Liver (tissue), 3 donors: ENCODE measurements at regions not wholly inside any gene's neighbourhood (a gene's known extent, or its start where the extent isn't known, plus 50 kb on each side); places are given as distances from the start of the nearest gene placed in this dataset.

Source experiments
- EGR1 ChIP-seq, 2 donors: IDR thresholded peaks; 2 replicates each; pipeline ENCODE4 v1.6.1; 2016 to 2018; ENCODE audit warnings: antibody characterized with exemption in 2 of 2, low read depth in 2 of 2
- FOXA1 ChIP-seq: IDR thresholded peaks from 2 replicates; pipeline ENCODE4 v1.6.1; 2016; ENCODE audit warnings: antibody characterized with exemption
- GABPA ChIP-seq, 2 donors: IDR thresholded peaks in 1 of 2; conservative IDR thresholded peaks in 1 of 2; 2 replicates each; pipeline ENCODE4 v1.6.1; 2016; ENCODE audit warnings: antibody characterized with exemption in 2 of 2, mild to moderate bottlenecking in 1 of 2, moderate library complexity in 1 of 2
- JUND ChIP-seq, 2 donors: IDR thresholded peaks; 2 replicates each; pipeline ENCODE4 v1.6.1; 2016; ENCODE audit warnings: antibody characterized with exemption in 2 of 2
- NR2F2 ChIP-seq: IDR thresholded peaks from 2 replicates; pipeline ENCODE4 v1.6.1; 2016; ENCODE audit warnings: antibody characterized with exemption
- RAD21 ChIP-seq, 2 donors: IDR thresholded peaks; 2 replicates each; pipeline ENCODE4 v1.6.1; 2016; ENCODE audit warnings: antibody characterized with exemption in 2 of 2, mild to moderate bottlenecking in 2 of 2
- RXRA ChIP-seq, 2 donors: IDR thresholded peaks; 2 replicates each; pipeline ENCODE4 v1.6.1; 2017 to 2018; ENCODE audit warnings: antibody characterized with exemption in 2 of 2, mild to moderate bottlenecking in 1 of 2
- TAF1 ChIP-seq: conservative IDR thresholded peaks from 2 replicates; pipeline ENCODE4 v1.6.1; 2016; ENCODE audit warnings: antibody characterized with exemption, mild to moderate bottlenecking
- YY1 ChIP-seq: IDR thresholded peaks from 2 replicates; pipeline ENCODE4 v1.6.1; 2016; ENCODE audit warnings: antibody characterized with exemption, mild to moderate bottlenecking
- TF ChIP-seq, protein P1 (sequence below): fragments of 150-350 bp; IDR thresholded peaks from 2 replicates; pipeline ENCODE4 v1.5.1; 2017; ENCODE audit warnings: improper control_type of control experiment, low read depth, low read length; ENCODE audit not compliant: missing input control
- TF ChIP-seq, protein P2 (sequence below): IDR thresholded peaks from 2 replicates; pipeline ENCODE4 v1.6.1; 2016; ENCODE audit warnings: antibody characterized with exemption, mild to moderate bottlenecking
- TF ChIP-seq, protein P3 (sequence below): IDR thresholded peaks from 2 replicates; pipeline ENCODE4 v1.6.1; 2016; ENCODE audit warnings: antibody characterized with exemption
- TF ChIP-seq, protein P4 (sequence below): IDR thresholded peaks from 2 replicates; pipeline ENCODE4 v1.6.1; 2016; ENCODE audit warnings: antibody characterized with exemption
- TF ChIP-seq, protein P5 (sequence below): IDR thresholded peaks from 2 replicates; pipeline ENCODE4 v1.6.1; 2016; ENCODE audit warnings: antibody characterized with exemption
- donor health status: healthy.
- donor health status: healthy.

DNA sequence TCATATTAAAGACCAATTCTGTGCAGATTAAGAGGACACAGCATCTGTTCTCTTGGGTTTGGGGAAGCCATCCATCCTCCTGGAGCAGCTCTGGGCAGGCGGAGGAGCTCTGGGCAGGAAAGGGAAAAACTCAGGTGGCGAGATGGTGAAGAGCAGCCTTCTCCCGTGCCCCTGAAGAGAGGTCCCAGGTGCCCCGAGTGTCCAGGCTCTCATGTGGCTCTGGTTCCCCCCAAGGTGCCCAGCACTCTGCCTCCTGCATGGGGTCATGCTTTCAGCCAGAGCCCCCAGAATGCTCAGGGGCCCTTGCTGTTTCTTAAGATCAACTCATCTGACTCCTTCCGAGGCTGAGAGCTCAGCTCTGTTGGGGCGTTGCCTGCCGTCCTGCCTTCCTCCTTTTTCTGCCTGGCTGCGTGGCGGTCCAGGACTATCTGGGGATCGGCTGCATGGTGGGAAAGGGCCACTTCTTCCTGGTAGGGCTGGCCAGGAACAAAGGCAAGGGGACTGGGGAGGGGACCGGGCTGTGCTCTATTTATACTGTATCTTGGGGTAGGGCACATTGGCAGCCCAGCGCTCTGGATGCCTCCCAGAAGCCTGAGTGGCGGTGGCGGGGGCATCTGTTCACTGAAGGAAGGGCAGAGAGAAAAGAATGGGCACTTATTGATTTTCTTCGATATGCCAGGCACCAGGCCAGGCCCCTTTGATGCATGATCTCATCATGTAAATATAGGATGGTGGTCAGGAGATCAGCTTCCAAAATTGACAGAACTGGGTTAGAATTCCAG lies 103.2 kb upstream of the SDK2 start:
- TF ChIP-seq, protein P1, sequence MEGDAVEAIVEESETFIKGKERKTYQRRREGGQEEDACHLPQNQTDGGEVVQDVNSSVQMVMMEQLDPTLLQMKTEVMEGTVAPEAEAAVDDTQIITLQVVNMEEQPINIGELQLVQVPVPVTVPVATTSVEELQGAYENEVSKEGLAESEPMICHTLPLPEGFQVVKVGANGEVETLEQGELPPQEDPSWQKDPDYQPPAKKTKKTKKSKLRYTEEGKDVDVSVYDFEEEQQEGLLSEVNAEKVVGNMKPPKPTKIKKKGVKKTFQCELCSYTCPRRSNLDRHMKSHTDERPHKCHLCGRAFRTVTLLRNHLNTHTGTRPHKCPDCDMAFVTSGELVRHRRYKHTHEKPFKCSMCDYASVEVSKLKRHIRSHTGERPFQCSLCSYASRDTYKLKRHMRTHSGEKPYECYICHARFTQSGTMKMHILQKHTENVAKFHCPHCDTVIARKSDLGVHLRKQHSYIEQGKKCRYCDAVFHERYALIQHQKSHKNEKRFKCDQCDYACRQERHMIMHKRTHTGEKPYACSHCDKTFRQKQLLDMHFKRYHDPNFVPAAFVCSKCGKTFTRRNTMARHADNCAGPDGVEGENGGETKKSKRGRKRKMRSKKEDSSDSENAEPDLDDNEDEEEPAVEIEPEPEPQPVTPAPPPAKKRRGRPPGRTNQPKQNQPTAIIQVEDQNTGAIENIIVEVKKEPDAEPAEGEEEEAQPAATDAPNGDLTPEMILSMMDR = no peak
- TF ChIP-seq, protein P2, sequence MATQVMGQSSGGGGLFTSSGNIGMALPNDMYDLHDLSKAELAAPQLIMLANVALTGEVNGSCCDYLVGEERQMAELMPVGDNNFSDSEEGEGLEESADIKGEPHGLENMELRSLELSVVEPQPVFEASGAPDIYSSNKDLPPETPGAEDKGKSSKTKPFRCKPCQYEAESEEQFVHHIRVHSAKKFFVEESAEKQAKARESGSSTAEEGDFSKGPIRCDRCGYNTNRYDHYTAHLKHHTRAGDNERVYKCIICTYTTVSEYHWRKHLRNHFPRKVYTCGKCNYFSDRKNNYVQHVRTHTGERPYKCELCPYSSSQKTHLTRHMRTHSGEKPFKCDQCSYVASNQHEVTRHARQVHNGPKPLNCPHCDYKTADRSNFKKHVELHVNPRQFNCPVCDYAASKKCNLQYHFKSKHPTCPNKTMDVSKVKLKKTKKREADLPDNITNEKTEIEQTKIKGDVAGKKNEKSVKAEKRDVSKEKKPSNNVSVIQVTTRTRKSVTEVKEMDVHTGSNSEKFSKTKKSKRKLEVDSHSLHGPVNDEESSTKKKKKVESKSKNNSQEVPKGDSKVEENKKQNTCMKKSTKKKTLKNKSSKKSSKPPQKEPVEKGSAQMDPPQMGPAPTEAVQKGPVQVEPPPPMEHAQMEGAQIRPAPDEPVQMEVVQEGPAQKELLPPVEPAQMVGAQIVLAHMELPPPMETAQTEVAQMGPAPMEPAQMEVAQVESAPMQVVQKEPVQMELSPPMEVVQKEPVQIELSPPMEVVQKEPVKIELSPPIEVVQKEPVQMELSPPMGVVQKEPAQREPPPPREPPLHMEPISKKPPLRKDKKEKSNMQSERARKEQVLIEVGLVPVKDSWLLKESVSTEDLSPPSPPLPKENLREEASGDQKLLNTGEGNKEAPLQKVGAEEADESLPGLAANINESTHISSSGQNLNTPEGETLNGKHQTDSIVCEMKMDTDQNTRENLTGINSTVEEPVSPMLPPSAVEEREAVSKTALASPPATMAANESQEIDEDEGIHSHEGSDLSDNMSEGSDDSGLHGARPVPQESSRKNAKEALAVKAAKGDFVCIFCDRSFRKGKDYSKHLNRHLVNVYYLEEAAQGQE = no peak
- TF ChIP-seq NR2F2 = no peak
- TF ChIP-seq, protein P3, sequence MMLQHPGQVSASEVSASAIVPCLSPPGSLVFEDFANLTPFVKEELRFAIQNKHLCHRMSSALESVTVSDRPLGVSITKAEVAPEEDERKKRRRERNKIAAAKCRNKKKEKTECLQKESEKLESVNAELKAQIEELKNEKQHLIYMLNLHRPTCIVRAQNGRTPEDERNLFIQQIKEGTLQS = peak; percentile 61
- TF ChIP-seq YY1 = no peak
- TF ChIP-seq RAD21 (IDR thresholded peaks at IDR 0.05) = peak in 1 of 2 donors; percentile 11
- TF ChIP-seq, protein P4, sequence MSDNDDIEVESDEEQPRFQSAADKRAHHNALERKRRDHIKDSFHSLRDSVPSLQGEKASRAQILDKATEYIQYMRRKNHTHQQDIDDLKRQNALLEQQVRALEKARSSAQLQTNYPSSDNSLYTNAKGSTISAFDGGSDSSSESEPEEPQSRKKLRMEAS = no peak
- TF ChIP-seq TAF1 = no peak
- TF ChIP-seq, protein P5, sequence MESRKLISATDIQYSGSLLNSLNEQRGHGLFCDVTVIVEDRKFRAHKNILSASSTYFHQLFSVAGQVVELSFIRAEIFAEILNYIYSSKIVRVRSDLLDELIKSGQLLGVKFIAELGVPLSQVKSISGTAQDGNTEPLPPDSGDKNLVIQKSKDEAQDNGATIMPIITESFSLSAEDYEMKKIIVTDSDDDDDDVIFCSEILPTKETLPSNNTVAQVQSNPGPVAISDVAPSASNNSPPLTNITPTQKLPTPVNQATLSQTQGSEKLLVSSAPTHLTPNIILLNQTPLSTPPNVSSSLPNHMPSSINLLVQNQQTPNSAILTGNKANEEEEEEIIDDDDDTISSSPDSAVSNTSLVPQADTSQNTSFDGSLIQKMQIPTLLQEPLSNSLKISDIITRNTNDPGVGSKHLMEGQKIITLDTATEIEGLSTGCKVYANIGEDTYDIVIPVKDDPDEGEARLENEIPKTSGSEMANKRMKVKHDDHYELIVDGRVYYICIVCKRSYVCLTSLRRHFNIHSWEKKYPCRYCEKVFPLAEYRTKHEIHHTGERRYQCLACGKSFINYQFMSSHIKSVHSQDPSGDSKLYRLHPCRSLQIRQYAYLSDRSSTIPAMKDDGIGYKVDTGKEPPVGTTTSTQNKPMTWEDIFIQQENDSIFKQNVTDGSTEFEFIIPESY = no peak
- no peak for TF ChIP-seq FOXA1
- TF ChIP-seq GABPA (IDR thresholded peaks at IDR 0.05 in 1 of 2, conservative IDR thresholded peaks at IDR 0.05 in 1 of 2) = no peak
- TF ChIP-seq JUND (IDR thresholded peaks at IDR 0.05) = peak; percentile 63 to 81
- TF ChIP-seq EGR1 (IDR thresholded peaks at IDR 0.05; ENCODE audit: low read depth in 2 of 2) = no peak
- no peak for TF ChIP-seq RXRA (IDR thresholded peaks at IDR 0.05)
